NCI-H526 (cell line): ENCODE measurements at regions not wholly inside any gene's neighbourhood (a gene's known extent, or its start where the extent isn't known, plus 50 kb on each side); places are given as distances from the start of the nearest gene placed in this dataset.
A peak's percentile ranks its signal among the peaks of the same experiment; 100 is the strongest.

Source experiments
- DNase-seq, 2 experiments: peaks; one replicate each; lab custom pipeline; 2025; lab: John Stamatoyannopoulos, UW

- no peak for DNase-seq
Measured at GRCh38 chr1:30360281-30360680, 363.1 kb downstream of the MATN1 start.

GRCh38 chr1:30359539-30360220, 363.7 kb downstream of the MATN1 start:
- DNase-seq: no peak

GRCh38 chr1:30358500-30358899, 364.9 kb downstream of the MATN1 start:
- no peak for DNase-seq

GRCh38 chr1:30356839-30357238, 366.5 kb downstream of the MATN1 start:
- DNase-seq: no peak

GRCh38 chr1:30354410-30354809, 369.0 kb downstream of the MATN1 start:
- DNase-seq: no peak

- DNase-seq: no peak
Measured at GRCh38 chr1:30353637-30354036, 369.7 kb downstream of the MATN1 start.

GRCh38 chr1:30348147-30348546, 375.2 kb downstream of the MATN1 start:
- DNase-seq: no peak

GRCh38 chr1:30345491-30346130, 377.8 kb downstream of the MATN1 start:
- peak in 1 of 2 experiments; percentile 16 for DNase-seq

- no peak for DNase-seq
Measured at GRCh38 chr1:30343562-30343961, 379.8 kb downstream of the MATN1 start.

GRCh38 chr1:30342535-30343141, 380.7 kb downstream of the MATN1 start:
- DNase-seq: no peak

- DNase-seq: no peak
Measured at GRCh38 chr1:30340934-30341333, 382.5 kb downstream of the MATN1 start.

- DNase-seq: no peak
Measured at GRCh38 chr1:30339866-30340265, 383.5 kb downstream of the MATN1 start.

GRCh38 chr1:30338765-30339164, 384.6 kb downstream of the MATN1 start:
- DNase-seq: no peak

- DNase-seq: peak in 1 of 2 experiments; percentile 25
Measured at GRCh38 chr1:30337324-30337620, 386.1 kb downstream of the MATN1 start.

GRCh38 chr1:30336550-30337323, 386.6 kb downstream of the MATN1 start:
- DNase-seq: no peak

- DNase-seq: no peak
Measured at GRCh38 chr1:30335997-30336390, 387.4 kb downstream of the MATN1 start.

- DNase-seq: no peak
Measured at GRCh38 chr1:30335389-30335996, 387.9 kb downstream of the MATN1 start.

- DNase-seq: no peak
Measured at GRCh38 chr1:30334767-30335166, 388.6 kb downstream of the MATN1 start.

GRCh38 chr1:30332116-30333094, 391.0 kb downstream of the MATN1 start:
- DNase-seq: no peak

GRCh38 chr1:30331415-30332065, 391.8 kb downstream of the MATN1 start:
- DNase-seq: peak in 1 of 2 experiments; percentile 4

- DNase-seq: no peak
Measured at GRCh38 chr1:30330644-30331043, 392.7 kb downstream of the MATN1 start.
